ENCODE measurements at regions not wholly inside any gene's neighbourhood (a gene's known extent, or its start where the extent isn't known, plus 50 kb on each side); places are given as distances from the start of the nearest gene placed in this dataset.

DNA sequence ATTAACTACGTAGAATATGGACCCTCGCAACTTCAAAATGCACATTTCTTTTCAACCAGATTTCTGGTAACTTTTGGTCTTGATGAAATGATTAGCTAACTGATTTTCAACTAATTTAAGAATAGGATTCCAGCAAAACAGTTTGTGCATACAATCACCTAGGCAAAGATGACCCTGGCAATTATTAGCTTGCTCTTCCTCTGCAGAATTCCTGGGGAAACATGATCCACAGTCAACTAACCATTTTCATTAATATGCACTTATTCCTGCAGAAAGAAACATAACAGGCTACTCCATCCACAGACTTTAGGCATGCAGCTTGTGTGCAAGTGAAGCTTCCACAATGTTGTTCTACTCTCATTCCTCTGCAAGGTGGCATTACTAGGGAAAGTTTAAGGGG lies 1150.8 kb upstream of the FANCL start:
- no peak overlapping the region for H3K4me3 ChIP-seq (ENCODE audit: low read depth, low read length)
- TF ChIP-seq, protein P1, sequence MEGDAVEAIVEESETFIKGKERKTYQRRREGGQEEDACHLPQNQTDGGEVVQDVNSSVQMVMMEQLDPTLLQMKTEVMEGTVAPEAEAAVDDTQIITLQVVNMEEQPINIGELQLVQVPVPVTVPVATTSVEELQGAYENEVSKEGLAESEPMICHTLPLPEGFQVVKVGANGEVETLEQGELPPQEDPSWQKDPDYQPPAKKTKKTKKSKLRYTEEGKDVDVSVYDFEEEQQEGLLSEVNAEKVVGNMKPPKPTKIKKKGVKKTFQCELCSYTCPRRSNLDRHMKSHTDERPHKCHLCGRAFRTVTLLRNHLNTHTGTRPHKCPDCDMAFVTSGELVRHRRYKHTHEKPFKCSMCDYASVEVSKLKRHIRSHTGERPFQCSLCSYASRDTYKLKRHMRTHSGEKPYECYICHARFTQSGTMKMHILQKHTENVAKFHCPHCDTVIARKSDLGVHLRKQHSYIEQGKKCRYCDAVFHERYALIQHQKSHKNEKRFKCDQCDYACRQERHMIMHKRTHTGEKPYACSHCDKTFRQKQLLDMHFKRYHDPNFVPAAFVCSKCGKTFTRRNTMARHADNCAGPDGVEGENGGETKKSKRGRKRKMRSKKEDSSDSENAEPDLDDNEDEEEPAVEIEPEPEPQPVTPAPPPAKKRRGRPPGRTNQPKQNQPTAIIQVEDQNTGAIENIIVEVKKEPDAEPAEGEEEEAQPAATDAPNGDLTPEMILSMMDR (IDR thresholded peaks at IDR 0.05; ENCODE audit: low read depth, low read length, missing control alignments) = no peak
- DNase-seq (ENCODE audit: low read depth) = no peak

DNA sequence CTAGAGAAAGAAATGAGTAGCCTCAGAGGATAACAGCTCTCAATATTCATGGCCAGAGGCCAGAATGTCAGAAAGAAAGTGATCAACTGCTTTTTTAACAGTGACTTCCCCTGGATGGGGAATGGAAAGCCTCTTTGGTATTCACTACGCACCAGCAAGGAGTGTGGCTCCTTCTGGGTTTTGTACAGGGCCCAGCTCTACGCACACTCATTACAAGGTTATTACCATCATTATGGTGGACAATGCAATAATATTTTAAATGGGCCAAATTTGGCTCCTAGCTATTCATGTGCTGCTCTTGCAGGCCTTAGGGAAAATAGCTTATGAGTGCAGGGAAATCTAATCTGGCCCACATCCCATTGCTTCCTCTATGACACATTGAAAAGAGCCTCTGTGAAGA lies 1149.5 kb upstream of the FANCL start:
- H3K4me3 ChIP-seq (ENCODE audit: low read depth, low read length) = no peak overlapping the region
- no peak for DNase-seq (ENCODE audit: low read depth)
- TF ChIP-seq, protein P1 (IDR thresholded peaks at IDR 0.05; ENCODE audit: low read depth, low read length, missing control alignments) = no peak

DNA sequence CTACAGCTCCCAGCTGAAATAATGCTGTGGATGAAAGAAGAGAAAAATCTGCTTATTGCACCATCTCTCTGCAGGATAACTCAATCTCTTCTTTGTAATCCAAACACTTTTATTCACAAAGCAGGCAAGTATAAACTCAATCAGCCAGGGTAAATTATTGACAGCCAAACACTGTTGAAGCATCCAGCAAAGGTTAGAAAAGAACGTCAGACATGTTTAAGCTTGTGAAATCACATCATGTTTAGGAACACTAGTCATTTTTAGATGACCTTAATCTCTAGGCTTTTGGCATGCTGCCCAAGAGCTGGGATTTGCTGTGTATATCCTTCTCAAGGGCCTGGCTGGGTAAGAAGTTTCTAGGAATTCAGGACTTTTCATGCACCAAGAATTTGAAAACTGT lies 1148.1 kb upstream of the FANCL start:
- DNase-seq (ENCODE audit: low read depth) = no peak
- TF ChIP-seq, protein P1 (IDR thresholded peaks at IDR 0.05; ENCODE audit: low read depth, low read length, missing control alignments) = no peak
- H3K4me3 ChIP-seq (ENCODE audit: low read depth, low read length) = no peak overlapping the region

DNA sequence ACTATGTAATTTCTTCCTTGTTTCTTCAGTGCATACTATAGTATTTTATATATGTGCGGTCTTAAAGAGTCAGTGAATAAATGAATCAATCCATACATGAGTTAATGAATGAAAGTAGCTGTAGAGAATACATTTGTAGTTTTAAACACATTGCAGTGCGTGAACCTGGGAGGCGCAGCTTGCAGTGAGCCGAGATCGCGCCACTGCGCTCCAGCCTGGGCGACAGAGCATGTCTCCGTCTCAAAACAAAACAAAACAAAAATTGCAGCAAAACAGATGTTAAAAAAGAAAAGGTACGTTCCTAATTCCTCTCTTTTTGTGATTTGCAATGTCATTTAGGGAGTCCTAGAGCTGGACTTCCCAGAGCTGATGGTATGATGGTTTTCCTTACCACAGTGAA lies 1144.8 kb upstream of the FANCL start:
- DNase-seq (ENCODE audit: low read depth) = no peak
- TF ChIP-seq, protein P1 (IDR thresholded peaks at IDR 0.05; ENCODE audit: low read depth, low read length, missing control alignments) = no peak
- H3K4me3 ChIP-seq (ENCODE audit: low read depth, low read length) = no peak overlapping the region

DNA sequence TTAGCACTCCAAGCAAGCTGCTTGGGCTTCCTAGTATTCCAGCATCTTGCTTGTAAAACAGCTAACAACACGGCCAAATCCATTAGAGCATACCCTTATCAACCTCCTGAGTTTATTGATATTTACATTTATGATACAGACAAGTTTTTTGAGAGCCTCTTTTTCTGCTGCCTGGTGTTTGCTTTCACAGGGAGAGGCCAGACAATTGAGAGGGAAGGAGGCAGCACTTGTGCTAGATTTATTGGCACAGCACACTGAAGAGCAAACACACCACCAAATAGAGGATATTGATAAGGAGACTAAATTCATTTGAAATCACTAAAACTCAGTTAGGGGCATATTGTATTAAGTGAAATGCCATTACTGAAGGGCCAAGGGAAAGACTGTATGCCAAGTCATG lies 1142.3 kb upstream of the FANCL start:
- TF ChIP-seq, protein P1 (IDR thresholded peaks at IDR 0.05; ENCODE audit: low read depth, low read length, missing control alignments) = no peak
- no peak for DNase-seq (ENCODE audit: low read depth)

DNA sequence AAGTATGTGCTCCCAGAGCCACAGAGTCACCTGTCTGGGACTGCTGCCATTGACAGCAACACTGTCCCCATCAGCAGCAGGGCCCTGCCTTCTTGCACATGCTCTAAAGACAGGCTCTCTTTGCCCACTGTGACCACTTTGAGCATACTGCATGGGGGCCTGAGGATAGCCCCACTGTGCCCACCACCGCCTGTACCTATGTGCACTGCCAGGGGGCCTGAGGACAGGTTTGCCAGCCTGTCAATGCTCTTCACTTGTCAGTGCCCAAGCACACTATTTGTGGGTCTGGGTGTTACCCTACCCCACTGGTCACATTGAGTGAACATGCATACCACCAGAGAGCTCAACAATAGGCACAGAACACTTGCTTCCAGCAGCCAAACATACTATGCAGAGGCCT lies 1137.0 kb upstream of the FANCL start:
- no peak overlapping the region for H3K4me3 ChIP-seq (ENCODE audit: low read depth, low read length)
- TF ChIP-seq, protein P1 (IDR thresholded peaks at IDR 0.05; ENCODE audit: low read depth, low read length, missing control alignments) = no peak
- no peak for DNase-seq (ENCODE audit: low read depth)

More for the DNA sequence above, 1142.3 kb upstream of the FANCL start:
- H3K4me3 ChIP-seq (ENCODE audit: low read depth, low read length) = no peak overlapping the region

DNA sequence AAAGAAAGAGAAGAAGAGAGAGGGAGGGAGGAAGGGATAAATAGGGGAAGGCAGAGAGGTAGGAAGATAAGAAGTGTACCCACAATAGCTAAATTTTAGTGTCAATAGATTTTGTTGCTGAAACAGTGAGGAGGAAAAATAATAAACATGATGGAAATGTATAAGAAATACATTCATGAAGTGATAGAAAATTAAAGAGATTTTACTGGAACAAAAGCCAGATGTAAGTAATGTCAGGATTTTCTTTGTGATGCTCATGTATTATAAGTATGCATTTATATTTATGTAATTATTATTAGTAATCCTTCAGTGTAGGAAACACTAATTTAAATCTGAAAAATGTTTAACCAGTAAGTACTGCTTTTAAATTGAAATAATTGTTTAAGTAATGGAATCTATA lies 1125.2 kb upstream of the FANCL start:
- TF ChIP-seq, protein P1 (IDR thresholded peaks at IDR 0.05; ENCODE audit: low read depth, low read length, missing control alignments) = no peak
- no peak for DNase-seq (ENCODE audit: low read depth)

More for the DNA sequence above, 1125.2 kb upstream of the FANCL start:
- H3K4me3 ChIP-seq (ENCODE audit: low read depth, low read length) = no peak overlapping the region
